ENCODE measurements at regions not wholly inside any gene's neighbourhood (a gene's known extent, or its start where the extent isn't known, plus 50 kb on each side); places are given as distances from the start of the nearest gene placed in this dataset.
"Not testable (repeated sequence)": the region's sequence is repeated elsewhere in the genome, so short reads cannot be mapped to it uniquely, and the experiment has no call there.

- no peak for DNase-seq
Measured at GRCh38 chr7:91407942-91408341, 143.7 kb downstream of the FZD1 start.

DNA sequence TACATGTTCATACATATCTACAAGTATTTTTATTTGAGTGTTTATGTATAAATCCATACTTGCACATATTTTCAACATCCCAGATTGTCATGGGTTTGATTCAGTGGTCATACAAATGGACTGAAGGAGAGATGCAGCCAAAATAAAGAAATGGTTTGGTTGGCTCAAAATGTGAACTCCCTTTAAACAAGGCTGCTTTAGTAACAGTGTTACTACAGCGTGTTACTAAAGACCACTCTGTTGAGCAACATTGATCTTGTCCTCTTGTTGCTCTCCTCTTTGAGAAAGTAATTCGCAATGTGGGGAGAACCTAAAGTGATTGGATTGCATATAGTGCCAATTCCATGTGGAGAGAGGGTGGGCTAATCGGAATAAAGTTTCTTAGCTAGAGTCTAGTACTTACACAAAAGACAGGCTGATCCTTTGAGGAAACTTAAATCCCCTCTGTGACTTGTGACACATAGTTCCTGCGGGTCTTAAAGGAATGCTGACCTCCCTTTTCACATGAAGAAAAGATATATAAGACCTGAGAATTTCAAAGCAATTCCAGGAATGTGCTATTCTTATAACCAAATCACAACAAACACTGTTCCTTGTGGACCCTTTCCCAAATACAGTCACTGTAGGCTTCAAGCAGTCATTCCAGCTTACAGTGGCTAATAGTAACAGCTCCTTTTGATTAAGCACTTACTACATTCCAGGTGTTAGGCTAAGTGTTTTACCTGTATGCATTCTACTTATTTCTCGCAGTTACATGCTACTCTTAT is 144.3 kb downstream of the FZD1 start:
- DNase-seq, result no peak

- DNase-seq, result no peak
Measured at GRCh38 chr7:91411060-91411459, 146.8 kb downstream of the FZD1 start.

- no peak for DNase-seq
Measured at GRCh38 chr7:91412298-91412697, 148.1 kb downstream of the FZD1 start.

GRCh38 chr7:91414734-91415133 is 150.5 kb downstream of the FZD1 start:
- DNase-seq, result no peak

DNA sequence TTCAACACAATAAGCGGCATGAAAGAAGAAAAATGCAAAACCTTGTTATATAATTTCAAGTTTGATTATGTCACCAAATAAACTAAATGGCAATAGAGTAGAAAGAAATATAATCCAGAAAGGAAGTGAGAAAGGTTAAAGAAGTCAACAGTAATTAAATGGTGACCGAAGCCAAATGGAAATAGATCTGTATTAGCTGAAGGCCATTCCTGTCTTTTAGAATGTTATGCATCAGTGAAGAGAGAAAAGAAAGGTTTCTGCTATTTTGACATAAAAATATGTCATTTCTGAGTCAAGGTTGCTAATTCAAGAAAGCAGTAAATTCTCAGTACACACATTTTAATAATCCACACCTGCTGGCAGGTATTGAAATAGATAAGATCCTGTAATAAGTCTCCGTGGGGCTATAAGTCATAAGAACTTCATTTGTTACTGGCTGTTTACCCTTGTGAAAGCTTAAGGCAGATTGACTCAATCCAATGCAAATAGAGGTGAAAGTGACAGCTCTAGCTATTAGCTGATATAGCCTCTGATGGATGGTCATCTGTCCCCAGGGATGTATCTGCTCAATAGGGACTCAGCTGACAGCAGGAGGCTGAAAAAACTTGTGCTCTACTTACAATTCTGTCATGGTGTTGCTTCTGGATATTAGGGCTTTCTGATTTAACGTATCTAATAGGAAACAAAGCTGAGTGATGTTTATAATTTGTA is 152.1 kb downstream of the FZD1 start:
- no peak for DNase-seq

DNA sequence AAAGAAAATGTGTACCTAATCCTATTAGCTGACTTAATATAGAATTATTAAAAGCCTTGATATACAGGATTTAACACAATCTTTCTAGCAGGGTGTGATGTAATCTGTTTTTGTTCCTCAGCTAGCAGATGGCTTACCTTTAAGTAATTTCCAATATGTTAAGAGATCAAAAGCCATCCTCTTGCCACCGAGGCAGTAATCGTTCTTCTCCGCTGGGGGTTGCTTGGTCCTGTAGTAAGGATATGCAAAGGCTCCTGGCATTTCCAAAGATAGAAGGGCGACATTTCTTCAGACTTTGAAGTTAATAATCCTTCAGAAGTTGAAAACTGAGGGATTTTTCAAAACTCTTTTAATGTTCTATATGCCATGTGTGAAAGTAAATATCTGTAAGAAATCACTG is 156.4 kb downstream of the FZD1 start:
- DNase-seq, result no peak

- no peak for DNase-seq
Measured at GRCh38 chr7:91421018-91421417, 156.8 kb downstream of the FZD1 start.

DNA sequence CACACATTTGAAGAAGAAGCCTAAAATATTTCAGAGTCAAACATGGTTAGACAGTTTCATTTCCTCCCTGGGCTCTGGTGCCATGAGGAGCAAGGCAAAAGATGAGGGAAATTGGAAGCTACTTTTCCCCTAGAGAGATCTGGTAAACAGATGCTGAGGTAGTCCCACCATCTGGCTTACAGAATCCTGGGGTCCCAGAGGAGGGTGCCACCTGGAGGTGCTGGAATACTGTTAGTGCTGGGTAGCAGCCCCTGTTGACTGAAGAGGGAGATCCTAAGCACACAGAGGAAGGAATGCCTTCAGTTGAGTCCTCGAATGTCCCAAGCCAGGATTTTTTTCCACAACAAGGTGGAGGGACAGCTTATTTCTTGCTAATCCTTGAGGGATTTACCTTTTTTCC is 160.1 kb downstream of the FZD1 start:
- no peak for DNase-seq

DNA sequence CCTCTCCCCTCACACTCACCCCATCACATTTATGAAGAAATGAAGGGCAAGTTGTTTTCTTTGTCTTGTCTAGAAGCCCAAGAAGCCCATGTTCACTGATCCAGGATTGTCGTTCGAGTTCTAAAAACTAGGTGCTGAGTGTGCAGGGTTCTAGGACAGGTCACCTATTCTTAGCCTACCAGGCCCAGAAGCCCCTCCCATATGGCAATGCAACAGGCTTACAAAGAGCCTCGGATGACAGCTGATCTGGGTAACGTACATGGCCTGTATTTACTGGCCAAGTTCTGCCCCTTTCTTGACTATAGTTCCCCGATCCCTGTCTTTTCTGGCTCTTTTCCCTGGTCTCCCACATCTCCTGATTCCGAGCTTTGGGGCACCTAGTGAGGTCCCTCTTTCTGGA is 160.9 kb downstream of the FZD1 start:
- DNase-seq, result no peak

- DNase-seq, result no peak
Measured at GRCh38 chr7:91427051-91427450, 162.8 kb downstream of the FZD1 start.

DNA sequence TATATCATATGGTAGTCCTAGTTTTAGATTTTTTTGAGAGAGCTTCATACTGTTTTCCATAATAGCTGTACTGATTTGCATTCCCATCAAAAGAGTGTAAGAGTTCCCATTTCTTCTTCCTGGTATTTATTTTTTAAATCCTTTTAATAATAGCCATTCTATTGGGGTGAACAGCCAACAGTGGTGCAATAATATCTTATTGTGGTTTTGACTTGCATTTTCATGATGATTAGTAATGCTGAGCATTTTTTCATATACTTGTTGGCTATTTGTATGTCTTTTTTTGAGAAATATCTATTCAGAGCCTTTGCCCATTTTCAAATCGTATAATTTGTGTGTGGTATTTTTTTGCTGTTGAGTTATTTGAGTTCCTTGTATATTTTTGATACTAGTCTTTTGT is 167.4 kb downstream of the FZD1 start:
- no peak for DNase-seq

DNA sequence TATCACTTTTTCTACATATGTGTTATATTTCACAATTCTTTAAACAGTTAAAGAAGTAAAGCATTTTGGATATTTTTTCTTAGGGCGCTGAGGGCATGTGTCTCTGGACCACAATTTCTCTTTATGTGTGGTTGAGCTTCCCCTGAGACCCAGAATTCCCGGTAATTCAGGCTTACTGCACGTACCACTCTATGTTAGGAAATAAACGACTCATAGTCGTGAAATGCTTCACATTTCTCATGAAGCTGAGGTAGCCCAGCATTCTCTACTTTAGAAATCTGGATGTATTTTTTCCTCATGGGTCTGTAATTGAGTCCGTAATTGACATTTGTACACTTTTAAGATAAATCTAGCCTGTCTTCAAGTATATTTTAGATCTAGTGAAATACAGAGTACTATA is 170.6 kb downstream of the FZD1 start:
- no peak for DNase-seq

GRCh38 chr7:91435381-91436059 is 171.3 kb downstream of the FZD1 start:
- DNase-seq, result no peak

DNA sequence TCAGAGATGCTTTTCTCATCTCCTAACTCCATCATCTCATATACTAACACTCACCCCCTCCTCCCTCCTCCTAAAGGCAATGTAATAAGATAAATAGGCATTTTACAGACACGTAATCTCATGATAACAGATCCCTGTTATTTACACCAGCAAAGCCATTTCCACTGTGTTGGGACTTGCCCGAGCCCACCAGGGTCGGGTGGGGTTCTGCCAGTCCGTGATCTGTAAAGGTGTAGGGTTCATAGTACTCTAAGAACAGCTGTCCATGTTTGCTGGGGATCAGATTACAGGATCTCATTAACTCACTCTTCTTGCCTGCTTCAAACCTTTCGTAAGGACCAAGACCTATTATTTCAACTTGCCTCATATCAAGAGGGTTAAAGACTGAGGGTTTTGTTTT is 172.4 kb downstream of the FZD1 start:
- no peak for DNase-seq

GRCh38 chr7:91440198-91440597 is 176.0 kb downstream of the FZD1 start:
- DNase-seq, result not testable (repeated sequence)

GRCh38 chr7:91443862-91444261 is 179.6 kb downstream of the FZD1 start:
- no peak for DNase-seq

DNA sequence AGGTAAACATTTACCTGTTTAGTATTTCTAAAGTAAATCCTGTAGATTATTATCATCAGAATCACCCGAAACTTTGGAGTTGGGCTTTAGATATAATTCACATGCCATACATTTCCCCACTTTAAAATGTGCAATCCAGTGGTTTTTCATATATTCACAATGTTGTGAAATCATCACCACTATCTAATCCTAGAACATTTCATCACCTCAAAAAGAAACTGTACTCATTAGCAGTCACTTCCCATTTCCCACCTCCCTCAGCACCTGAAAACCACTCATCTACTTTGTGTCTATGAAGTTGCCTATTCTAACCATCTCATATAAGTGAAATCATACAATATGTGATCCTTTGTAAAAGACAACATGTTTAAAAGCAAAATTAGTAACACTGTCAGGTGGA is 182.6 kb downstream of the FZD1 start:
- DNase-seq, result no peak

DNA sequence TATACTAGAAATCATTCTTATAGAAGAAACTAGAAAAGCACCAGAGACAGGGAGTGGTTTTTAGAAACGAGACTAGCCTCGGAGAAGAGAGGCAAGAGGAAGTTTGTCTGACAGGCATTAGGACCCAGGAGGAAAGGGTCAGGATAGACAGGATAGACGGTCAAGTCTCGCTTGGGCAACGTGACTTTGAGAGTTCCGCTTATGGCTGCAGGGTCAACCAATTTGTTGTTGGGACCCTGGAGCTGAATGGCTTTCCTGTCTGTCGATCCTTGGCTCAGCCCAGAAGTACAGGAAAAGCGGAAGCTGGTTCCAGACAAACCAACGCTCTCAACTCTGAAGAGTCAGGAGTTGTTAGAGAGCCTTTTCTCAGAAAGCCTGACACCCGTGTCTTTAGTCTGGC is 191.2 kb downstream of the FZD1 start:
- no peak for DNase-seq

DNA sequence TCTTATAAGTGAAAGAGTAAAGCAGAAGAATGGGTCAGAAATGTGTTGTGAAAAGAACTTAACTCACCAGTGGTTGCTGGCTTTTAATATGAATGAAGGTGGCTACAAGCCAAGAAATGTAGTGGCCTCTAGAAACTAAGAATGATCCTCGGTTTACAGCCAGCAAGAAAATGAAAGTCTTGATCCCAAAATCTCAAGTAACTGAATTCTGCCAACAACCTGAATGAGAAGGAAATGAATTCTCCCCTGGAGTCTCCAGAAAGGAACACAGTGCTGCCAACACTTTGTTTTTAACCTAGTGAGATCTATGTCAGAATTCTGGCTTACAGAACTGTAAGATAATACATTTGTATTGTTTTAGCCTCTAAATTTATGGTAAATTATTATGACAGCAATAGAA is 193.0 kb downstream of the FZD1 start:
- DNase-seq, result no peak

- DNase-seq, result no peak
Measured at GRCh38 chr7:91459539-91459938, 195.3 kb downstream of the FZD1 start.

DNA sequence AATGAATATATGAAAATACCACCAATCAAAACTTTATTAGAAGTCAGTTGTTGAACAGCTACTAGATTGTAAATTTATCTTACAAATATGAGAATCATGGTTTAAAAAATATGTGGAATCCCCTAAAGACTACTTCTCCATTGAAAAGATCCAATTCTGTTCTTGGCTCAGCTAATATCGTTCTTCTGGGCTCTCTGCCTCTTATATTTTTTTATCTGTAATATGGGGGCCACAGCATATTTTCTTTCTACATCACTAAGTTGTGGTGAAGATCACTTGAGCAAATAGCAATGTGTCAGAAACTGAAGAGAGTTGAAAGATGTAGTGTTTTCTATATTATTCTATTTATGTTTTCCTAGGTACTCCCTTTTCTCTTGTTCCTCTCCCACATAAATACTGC is 198.1 kb downstream of the FZD1 start:
- no peak for DNase-seq

GRCh38 chr7:91463330-91463729 is 199.1 kb downstream of the FZD1 start:
- no peak for DNase-seq

DNA sequence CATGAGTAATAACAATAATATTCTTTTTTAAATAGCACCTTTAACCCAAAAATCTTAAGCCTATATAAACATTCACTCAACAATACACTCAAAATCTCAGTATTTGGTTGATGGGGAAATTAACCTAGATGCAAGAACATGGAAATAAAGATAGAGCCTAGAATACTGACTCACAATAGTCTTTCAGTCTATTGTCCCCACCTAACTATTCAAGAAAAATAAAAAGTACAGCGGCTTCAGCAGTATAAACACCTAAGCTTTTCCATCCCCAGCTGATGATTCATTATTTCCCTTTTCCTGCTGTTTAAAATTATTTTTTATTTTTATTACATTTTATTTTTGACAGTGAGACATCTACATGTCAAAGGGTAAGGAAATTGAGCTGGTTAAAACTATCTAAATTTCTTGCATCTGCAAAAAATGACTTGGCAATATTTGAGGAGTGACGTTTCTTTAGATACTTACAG is 201.4 kb downstream of the FZD1 start:
- DNase-seq, result no peak

All from 8988T (cell line).